ENCODE measurements at regions not wholly inside any gene's neighbourhood (a gene's known extent, or its start where the extent isn't known, plus 50 kb on each side); places are given as distances from the start of the nearest gene placed in this dataset.
"Not testable (repeated sequence)": the region's sequence is repeated elsewhere in the genome, so short reads cannot be mapped to it uniquely, and the experiment has no call there.

DNA sequence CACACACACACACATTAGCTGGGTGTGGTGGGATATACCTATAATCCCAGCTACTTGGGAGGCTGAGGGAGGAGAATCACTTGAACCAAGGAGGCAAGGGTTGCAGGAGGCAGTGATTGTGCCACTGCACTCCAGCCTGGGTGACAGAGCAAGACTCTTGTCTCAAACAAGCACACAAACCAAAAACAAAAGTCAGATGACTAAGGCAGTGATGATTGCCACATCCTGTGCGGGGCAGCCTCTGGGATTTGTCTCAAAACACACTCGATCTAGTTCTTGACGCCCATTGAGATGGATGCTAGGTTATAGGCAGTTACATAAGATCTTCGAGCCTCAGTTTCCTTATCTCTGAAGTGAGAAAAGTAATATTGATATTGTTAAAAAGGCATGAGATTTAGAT lies 57.8 kb upstream of the NBPF8 start:
- H3K4me3 ChIP-seq; H3K9me3 ChIP-seq; H3K27ac ChIP-seq; H3K27me3 ChIP-seq; H3K4me1 ChIP-seq; DNase-seq; H3K36me3 ChIP-seq; intact Hi-C loops (cut with DNase I): not testable (repeated sequence)
- 30% methylated on average over 2 of the region's 4 CpGs; no CpG with 5 or more reads in 1 of the 2 donors for WGBS, 2 donors

DNA sequence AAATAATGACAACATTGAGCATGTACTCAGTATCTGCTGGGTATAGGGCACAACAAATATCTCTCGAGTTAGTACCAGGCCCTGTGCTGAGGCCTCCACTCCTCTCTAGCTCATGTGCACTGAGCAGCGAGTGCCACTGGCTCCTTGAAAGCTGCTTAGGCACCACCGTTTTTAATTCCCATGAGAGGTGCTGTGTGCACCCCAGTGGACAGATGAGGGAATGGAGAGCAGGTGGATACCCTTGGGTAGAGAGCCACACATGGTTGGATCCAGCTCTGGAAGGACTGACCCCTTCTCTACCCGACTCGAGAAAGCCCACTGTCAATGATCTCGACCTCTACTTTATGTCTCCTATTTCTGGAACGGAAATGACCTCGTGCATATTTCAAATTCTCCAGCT lies 58.7 kb upstream of the NBPF8 start:
- DNase-seq; H3K9me3 ChIP-seq; H3K27me3 ChIP-seq; H3K4me3 ChIP-seq; intact Hi-C loops (cut with DNase I); H3K36me3 ChIP-seq; H3K4me1 ChIP-seq; H3K27ac ChIP-seq: not testable (repeated sequence)
- no CpG with 5 or more reads among the region's 8 CpGs for WGBS, 2 donors
- TF ChIP-seq, protein P1, sequence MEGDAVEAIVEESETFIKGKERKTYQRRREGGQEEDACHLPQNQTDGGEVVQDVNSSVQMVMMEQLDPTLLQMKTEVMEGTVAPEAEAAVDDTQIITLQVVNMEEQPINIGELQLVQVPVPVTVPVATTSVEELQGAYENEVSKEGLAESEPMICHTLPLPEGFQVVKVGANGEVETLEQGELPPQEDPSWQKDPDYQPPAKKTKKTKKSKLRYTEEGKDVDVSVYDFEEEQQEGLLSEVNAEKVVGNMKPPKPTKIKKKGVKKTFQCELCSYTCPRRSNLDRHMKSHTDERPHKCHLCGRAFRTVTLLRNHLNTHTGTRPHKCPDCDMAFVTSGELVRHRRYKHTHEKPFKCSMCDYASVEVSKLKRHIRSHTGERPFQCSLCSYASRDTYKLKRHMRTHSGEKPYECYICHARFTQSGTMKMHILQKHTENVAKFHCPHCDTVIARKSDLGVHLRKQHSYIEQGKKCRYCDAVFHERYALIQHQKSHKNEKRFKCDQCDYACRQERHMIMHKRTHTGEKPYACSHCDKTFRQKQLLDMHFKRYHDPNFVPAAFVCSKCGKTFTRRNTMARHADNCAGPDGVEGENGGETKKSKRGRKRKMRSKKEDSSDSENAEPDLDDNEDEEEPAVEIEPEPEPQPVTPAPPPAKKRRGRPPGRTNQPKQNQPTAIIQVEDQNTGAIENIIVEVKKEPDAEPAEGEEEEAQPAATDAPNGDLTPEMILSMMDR (IDR thresholded peaks at IDR 0.05) = peak in 1 of 6 experiments; percentile 13

DNA sequence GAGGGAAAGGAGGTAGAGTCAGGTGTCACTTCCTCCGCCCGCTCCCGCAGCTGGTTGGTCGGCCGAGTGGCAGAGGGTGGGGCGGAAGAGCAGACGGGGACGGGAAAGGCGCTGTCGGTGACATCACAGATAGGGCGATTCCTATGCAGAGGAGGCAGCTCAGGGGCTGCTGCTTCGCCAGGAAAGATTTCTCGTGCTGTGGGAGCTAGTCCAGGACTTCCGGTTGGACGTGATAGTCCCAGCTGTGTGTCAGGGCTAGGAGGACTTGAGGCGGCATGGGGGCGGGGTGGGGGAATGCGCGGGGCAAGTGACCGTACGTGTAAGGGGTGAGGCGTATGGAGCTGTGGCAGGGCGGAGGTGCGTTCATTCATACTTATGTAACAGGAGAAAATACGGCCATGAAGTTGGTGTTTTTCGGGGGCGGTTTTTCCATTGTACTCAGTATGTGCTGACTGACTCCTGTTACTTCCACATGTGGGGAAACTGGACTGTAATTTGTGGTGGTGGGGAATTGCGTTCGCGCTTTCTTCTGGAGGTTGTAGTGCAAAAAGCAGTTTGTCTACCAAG lies 60.1 kb upstream of the NBPF8 start:
- intact Hi-C loops (cut with DNase I); H3K27me3 ChIP-seq; H3K36me3 ChIP-seq; H3K4me1 ChIP-seq; H3K9me3 ChIP-seq; DNase-seq: not testable (repeated sequence)
- Histone ChIP-seq H3K27ac (peak overlapping the region; percentile 64 to 87 (median 82)), H3K4me3 (peak overlapping the region; percentile 13 to 54 (median 40))
- TF ChIP-seq POLR2A (IDR thresholded peaks at IDR 0.05) = peak in 2 of 4 donors; percentile 19 to 85
- WGBS, 2 donors = 7 to 15% methylated on average over 3 to 5 of the region's 30 CpGs

DNA sequence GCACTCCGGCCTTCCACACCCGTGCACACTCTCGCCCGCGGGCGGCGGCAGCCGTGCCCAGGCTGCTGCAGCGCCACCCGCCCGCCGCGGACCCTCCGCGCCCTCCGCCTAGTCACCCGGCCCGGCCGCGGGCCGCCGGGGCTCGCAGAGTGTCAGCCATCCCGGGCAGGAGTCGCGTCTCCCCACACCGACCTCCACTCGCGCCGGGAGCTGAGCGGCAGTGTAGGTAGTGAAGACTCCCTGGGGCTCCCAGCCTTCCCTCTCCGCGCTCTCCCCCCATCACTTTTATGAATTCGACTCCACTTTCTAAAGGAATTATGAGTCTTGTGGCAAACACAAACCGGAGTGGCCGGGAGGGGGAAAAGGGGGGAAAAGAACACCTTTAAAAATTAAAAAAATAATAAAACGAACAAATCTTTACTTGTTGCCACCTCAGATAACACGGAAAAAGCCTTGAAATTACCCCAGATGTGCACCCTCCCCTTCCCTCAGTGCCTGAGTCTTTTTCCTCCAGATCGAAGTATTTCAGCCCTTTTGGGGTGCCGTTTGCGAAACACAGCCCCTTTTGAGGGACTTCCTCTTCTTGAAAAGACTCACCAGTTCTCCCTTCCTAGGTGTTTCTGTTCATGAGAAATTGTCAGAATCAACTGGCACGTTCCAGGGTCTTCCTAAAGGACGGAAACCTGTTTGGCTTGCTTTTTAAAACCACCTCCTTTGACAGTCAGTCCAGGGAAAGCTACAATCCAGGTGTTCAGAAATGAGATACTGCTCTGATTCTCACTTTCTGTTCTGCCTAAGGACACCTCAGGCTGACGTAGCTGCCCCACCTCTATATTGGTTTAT lies 72.4 kb upstream of the NBPF8 start:
- DNase-seq; H3K27me3 ChIP-seq; H3K4me1 ChIP-seq; intact Hi-C loops (cut with DNase I); H3K36me3 ChIP-seq; H3K9me3 ChIP-seq: not testable (repeated sequence)
- Histone ChIP-seq H3K27ac (peak overlapping the region in 3 of 4 donors; percentile 49 to 88 (median 86)), H3K4me3 (peak overlapping the region in 3 of 4 donors; percentile 45 to 54 (median 54))
- 0% methylated on average over 2 of the region's 44 CpGs for WGBS, 2 donors

DNA sequence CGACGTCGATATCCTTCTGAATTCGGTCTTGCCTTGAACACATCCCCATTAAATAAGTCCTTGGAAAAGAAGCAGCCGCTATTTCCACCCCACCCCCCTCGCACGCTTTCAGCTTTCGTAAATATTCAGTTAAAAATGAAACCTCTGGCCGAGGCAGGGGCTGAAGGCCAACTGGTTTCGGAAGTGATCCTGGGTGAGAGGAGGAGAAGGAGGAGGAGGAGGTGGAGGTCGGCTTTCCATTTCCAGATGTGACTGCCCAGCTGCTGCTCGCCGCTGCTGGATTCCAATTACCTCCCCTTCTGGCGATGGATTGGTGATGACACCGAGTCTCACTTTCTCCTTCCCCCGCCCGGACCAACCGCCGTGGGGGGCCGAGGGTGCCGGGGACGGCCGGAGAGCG lies 73.1 kb upstream of the NBPF8 start:
- no CpG with 5 or more reads among the region's 24 CpGs for WGBS, 2 donors
- DNase-seq; intact Hi-C loops (cut with DNase I); H3K4me1 ChIP-seq; H3K27me3 ChIP-seq; H3K36me3 ChIP-seq; H3K9me3 ChIP-seq: not testable (repeated sequence)
- Histone ChIP-seq H3K4me3 (peak overlapping the region; percentile 27 to 62 (median 54)), H3K27ac (peak overlapping the region; percentile 51 to 86 (median 75))
- TF ChIP-seq POLR2A (IDR thresholded peaks at IDR 0.05) = peak in 1 of 4 donors; percentile 31

DNA sequence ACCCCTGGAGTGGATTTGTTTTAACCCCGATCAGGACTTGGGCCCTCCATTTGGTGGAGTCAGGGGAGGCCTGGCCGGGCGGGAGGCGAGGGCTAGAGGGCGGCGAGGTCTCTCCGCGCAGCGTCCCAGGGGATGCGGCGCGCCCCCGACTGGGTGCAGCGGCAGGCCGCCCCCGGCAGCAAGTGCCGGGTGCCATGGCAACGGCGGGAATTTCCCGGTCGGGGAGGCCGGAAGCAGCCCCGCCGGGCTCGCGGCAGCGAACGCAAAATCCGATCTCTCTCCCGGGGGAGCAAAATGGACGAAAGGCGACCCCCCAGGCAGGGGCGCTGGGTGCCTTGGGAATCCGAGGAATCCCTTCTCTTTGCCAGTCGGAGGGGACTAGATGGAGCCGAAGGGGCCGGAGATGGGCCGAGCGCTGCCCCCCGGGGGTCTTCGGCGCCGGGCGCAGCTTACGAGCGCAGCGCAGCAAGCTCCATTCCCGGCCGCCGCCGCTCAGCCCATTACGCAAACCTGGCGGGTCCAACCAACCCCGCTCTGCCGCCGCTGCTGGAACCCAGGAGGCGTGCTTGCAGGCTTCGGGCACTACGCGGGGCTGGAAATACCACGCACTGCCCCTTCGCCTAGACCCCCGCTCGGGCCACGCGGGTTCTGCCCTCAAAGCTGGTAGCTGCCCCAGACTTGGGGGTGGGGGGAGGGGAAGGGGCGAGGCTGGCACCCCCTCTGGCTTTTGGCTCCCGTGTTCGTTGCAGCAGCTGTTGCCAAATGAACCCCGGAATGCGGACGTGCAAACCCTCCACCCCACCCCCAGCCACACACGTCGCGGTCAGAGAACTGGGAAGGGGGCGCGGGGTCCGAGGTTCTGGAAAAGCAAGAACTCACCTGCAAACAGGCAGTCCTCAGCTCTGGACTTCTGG lies 73.7 kb upstream of the NBPF8 start:
- H3K27me3 ChIP-seq; H3K9me3 ChIP-seq; H3K4me1 ChIP-seq; DNase-seq; intact Hi-C loops (cut with DNase I); H3K36me3 ChIP-seq: not testable (repeated sequence)
- peak overlapping the region; percentile 36 to 64 (median 54) for H3K4me3 ChIP-seq
- no CpG with 5 or more reads among the region's 78 CpGs for WGBS, 2 donors
- peak overlapping the region; percentile 74 to 86 (median 78) for H3K27ac ChIP-seq
- TF ChIP-seq POLR2A (IDR thresholded peaks at IDR 0.05) = peak in 1 of 4 donors; percentile 58

DNA sequence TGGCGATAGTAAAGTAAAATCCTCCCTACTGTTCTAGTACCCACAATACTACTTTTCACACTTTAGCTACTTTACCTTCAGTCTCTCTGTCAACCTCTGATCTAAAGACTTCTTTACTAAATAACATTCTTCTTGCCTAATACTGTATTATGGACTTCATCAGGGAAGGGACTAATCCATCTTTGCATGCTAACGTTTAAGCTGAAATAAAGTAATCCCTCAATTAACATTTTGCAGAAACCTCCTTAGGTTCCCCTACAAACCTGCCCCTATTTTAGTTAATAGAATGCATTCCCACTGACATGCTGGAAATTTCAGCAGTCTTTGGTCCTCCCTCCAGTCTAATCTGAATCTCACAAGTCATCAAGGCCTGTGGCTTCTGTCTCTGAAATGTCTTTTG lies 99.1 kb upstream of the NBPF8 start:
- H3K9me3 ChIP-seq; intact Hi-C loops (cut with DNase I): not testable (repeated sequence)
- no CpG with 5 or more reads among the region's 2 CpGs for WGBS, 2 donors

DNA sequence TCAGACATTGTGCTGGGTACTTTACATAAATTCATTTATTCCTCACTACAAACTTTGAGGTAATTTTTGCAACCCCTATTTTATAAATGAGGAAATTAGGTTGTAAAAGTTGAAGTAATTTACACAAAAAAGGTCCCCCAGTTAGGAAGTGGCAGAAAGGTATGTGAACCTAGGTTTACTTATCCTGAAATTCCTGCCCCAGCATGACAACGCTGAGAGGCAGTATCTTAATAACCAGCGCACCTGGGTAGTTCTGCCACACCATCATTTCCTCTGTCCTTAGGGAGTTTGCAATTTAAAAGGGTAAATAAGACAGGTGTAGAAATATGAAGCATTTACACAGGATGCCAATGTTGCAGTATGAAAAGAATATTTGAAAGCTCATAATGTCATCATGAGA lies 102.9 kb upstream of the NBPF8 start:
- H3K9me3 ChIP-seq; H3K4me3 ChIP-seq; H3K36me3 ChIP-seq; DNase-seq; intact Hi-C loops (cut with DNase I); H3K27ac ChIP-seq; H3K4me1 ChIP-seq; H3K27me3 ChIP-seq: not testable (repeated sequence)
- no CpG with 5 or more reads among the region's 2 CpGs for WGBS, 2 donors

More for the DNA sequence above, 99.1 kb upstream of the NBPF8 start:
- H3K27me3 ChIP-seq, H3K4me3 ChIP-seq, H3K4me1 ChIP-seq, H3K27ac ChIP-seq, H3K36me3 ChIP-seq, DNase-seq: not testable (repeated sequence)

DNA sequence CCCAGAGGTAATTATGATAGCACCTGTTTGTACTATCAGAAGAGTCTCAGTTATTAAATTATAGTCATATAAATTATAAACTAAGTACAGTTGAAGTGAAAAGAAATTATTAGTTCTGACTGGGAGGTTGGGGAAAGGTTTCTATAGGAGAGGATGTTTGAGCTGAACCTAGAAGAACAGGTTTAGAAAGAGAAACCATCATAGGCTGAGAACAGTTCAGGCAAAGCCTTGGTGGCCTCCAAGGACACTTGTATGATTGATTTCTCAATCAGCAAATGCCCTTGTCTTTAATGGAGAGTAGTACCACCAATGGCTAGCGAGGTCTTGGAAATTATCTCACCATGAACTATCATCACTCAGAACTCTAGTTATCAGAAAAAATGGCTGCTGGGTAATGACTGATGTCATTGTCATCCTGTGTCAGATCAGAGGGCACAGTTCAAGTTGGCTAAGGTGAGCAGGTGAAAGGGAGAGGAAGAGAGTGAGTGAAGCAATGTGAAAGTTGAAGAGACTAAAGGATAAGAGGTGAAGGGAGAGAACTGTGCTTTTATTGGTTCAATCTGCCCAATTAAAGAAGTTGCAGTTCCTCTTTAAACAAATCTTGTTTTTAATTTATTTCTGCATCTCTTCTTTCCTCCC lies 105.8 kb upstream of the NBPF8 start:
- intact Hi-C loops (cut with DNase I); H3K4me1 ChIP-seq; H3K9me3 ChIP-seq; DNase-seq; H3K4me3 ChIP-seq; H3K36me3 ChIP-seq; H3K27ac ChIP-seq; H3K27me3 ChIP-seq: not testable (repeated sequence)
- no CpG with 5 or more reads among the region's 1 CpG for WGBS, 2 donors

DNA sequence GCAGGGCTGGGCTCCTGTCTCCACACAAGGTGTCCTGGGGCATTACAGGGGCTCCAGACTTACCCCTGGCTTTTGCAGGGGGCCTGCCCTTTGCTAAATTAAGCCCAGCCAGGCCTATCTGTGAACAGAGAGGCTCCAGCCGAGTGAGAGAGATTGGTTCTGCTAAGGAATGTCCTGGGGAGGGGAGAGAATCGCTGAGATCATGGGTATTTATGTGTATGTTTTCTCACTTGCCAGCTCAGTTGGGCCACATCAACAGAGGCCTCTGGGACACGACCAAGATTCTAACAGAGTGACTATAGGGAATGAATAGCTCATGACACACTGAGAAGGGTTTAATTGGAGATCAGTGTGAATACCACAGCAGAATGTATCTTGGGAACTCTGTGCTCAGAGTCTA lies 109.8 kb upstream of the NBPF8 start:
- H3K27ac ChIP-seq; H3K9me3 ChIP-seq; H3K4me1 ChIP-seq; intact Hi-C loops (cut with DNase I); H3K4me3 ChIP-seq; H3K36me3 ChIP-seq; H3K27me3 ChIP-seq; DNase-seq: not testable (repeated sequence)
- WGBS, 2 donors = no CpG with 5 or more reads among the region's 3 CpGs

DNA sequence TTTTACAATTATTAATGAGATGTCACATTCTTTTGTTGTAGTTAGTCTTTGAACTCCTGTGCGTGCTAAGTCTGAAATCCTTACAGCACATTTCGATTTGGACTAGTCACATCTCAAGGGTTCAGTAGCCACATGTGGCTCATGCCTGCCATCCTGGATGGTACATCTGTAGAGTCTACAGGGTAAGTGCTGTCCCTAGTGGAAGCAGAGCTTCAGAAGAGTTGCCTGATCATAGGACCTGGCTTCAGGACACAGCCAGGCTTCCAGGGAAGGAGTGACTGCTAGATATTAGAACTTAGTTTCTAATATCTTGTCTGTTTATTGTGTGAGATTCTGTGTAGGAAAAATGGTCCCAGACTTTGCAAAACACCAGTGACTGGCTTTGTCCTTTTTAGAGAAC lies 110.5 kb upstream of the NBPF8 start:
- H3K27ac ChIP-seq; H3K27me3 ChIP-seq; intact Hi-C loops (cut with DNase I); H3K9me3 ChIP-seq; H3K4me1 ChIP-seq; H3K4me3 ChIP-seq; H3K36me3 ChIP-seq; DNase-seq: not testable (repeated sequence)
- no CpG with 5 or more reads among the region's 2 CpGs for WGBS, 2 donors
